ENCODE measurements at regions not wholly inside any gene's neighbourhood (a gene's known extent, or its start where the extent isn't known, plus 50 kb on each side); places are given as distances from the start of the nearest gene placed in this dataset. TPM values are rescaled to one million over a fixed set of nuclear protein-coding genes. Genes with fewer than 3 reads are reported as not detected.

DNA sequence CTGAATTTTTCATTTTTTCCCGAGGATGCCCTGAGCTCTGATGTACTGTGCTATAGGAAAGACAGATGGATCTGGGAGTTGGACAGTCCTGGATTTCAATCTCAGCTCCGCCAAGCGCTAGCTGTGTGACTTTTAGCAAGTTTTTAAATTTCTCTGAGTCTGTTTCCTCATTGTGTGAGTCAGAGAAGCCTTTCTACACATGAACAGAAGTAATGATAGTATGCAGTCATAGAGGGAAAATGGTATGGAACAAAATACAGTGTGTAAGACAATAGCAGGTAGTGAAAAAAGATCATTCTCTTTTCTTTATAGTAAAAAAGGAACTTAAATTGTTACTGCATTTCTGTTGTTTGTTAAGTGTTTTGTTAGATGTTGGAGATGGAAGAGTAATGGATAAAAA is 52.4 kb upstream of the PPM1B start:
- Histone ChIP-seq H3K56ac (ENCODE audit: low read length) (no peak overlapping the region), H3K27me3 (ENCODE audit: insufficient read depth, low read length, poor library complexity) (no peaks in the 10 kb centered on the region), H3K27ac (ENCODE audit: low read depth, low read length) (no peak overlapping the region), H3K79me1 (ENCODE audit: low read length) (no peaks in the 10 kb centered on the region), H3K4me1 (ENCODE audit: control insufficient read depth, low read depth, low read length) (no peaks in the 10 kb centered on the region), H2BK120ac (ENCODE audit: low read depth, low read length) (no peak overlapping the region), H3K23ac (ENCODE audit: low read length) (no peak overlapping the region), H3K79me2 (ENCODE audit: control insufficient read depth, insufficient read depth, low read length) (no peaks in the 10 kb centered on the region), H3K9ac (ENCODE audit: low read length) (no peak overlapping the region), H2BK5ac (ENCODE audit: low read length) (no peak overlapping the region), H3K18ac (ENCODE audit: low read length) (no peak overlapping the region), H3K36me3 (ENCODE audit: control insufficient read depth, insufficient read depth, low read length) (no peaks in the 10 kb centered on the region), H3K4me3 (ENCODE audit: low read length) (no peak overlapping the region), H4K5ac (ENCODE audit: low read length) (no peak overlapping the region), H4K8ac (ENCODE audit: low read depth, low read length) (no peak overlapping the region), H2BK15ac (replicated peaks; ENCODE audit: low read depth) (no peak overlapping the region), H3K4me2 (ENCODE audit: low read length) (no peak overlapping the region), H3K4ac (ENCODE audit: low read depth, low read length) (no peak overlapping the region), H2AK5ac (ENCODE audit: low read length) (no peak overlapping the region)
- no peak for DNase-seq
- no CpG with 5 or more reads among the region's 3 CpGs for WGBS (ENCODE audit: extremely low coverage, insufficient coverage, low lambda C conversion rate)

DNA sequence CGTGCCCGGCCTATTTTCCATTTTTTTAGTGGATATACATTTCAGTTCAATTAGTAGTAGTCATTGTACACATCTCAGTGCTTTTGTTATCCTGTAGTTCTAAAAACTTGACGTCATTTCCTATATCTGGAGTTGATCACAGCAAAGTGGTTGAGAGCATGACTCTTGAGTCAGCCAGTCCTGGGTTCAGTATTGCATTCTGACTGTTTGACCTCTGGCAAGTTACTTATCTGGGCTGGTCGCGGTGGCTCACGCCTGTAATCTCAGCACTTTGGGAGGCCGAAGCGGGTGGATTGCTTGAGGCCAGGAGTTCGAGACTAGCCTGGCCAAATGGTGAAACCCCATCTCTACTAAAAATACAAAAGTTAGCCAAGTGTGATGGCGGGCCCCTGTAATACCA is 50.4 kb upstream of the PPM1B start:
- H3K36me3 ChIP-seq (ENCODE audit: control insufficient read depth, insufficient read depth, low read length), result no peaks in the 10 kb centered on the region
- H3K9ac ChIP-seq (ENCODE audit: low read length), result no peak overlapping the region
- WGBS (ENCODE audit: extremely low coverage, insufficient coverage, low lambda C conversion rate), result no CpG with 5 or more reads among the region's 10 CpGs
- no peaks in the 10 kb centered on the region for H3K4me1 ChIP-seq (ENCODE audit: control insufficient read depth, low read depth, low read length)
- H3K27ac ChIP-seq (ENCODE audit: low read depth, low read length), result no peak overlapping the region
- DNase-seq, result no peak
- H3K4ac ChIP-seq (ENCODE audit: low read depth, low read length), result no peak overlapping the region
- no peak overlapping the region for H3K56ac ChIP-seq (ENCODE audit: low read length)
- no peak overlapping the region for H3K18ac ChIP-seq (ENCODE audit: low read length)
- no peak overlapping the region for H3K4me3 ChIP-seq (ENCODE audit: low read length)
- no peak overlapping the region for H4K8ac ChIP-seq (ENCODE audit: low read depth, low read length)
- no peaks in the 10 kb centered on the region for H3K27me3 ChIP-seq (ENCODE audit: insufficient read depth, low read length, poor library complexity)
- H2BK5ac ChIP-seq (ENCODE audit: low read length), result no peak overlapping the region
- H2BK15ac ChIP-seq (replicated peaks; ENCODE audit: low read depth), result no peak overlapping the region
- H2AK5ac ChIP-seq (ENCODE audit: low read length), result no peak overlapping the region
- no peak overlapping the region for H4K5ac ChIP-seq (ENCODE audit: low read length)
- no peak overlapping the region for H3K4me2 ChIP-seq (ENCODE audit: low read length)
- H3K79me1 ChIP-seq (ENCODE audit: low read length), result no peaks in the 10 kb centered on the region
- no peaks in the 10 kb centered on the region for H3K79me2 ChIP-seq (ENCODE audit: control insufficient read depth, insufficient read depth, low read length)
- H3K23ac ChIP-seq (ENCODE audit: low read length), result no peak overlapping the region
- no peak overlapping the region for H2BK120ac ChIP-seq (ENCODE audit: low read depth, low read length)

Small RNAs in the stretch of these regions (small RNA-seq; reads per million reads assigned to genes)
- not detected for gene AC019129.1 (ENCODE audit: insufficient read depth)

Measured in mesendoderm (in vitro differentiated cells).